Smooth muscle cell (in vitro differentiated cells): ENCODE measurements at regions not wholly inside any gene's neighbourhood (a gene's known extent, or its start where the extent isn't known, plus 50 kb on each side); places are given as distances from the start of the nearest gene placed in this dataset.

Experiments used
- DNase-seq: peaks from one replicate; lab custom pipeline; 2025; ENCODE audit not compliant: unreplicated experiment; lab: John Stamatoyannopoulos, UW
- H2AFZ ChIP-seq: fragments of 200-600 bp; sonication (generic); 2 replicates; pipeline ENCODE4 v1.6.0; 2016; ENCODE audit warnings: antibody characterized with exemption, low read depth, mild to moderate bottlenecking
- H3F3A ChIP-seq: fragments of 200-600 bp; sonication (generic); 2 replicates; pipeline ENCODE4 v1.6.0; 2017; ENCODE audit warnings: antibody characterized with exemption, low read depth
- H3K27ac ChIP-seq: fragments of 200-600 bp; sonication (generic); 2 replicates; pipeline ENCODE4 v1.5.1; 2016; ENCODE audit warnings: low read depth, mild to moderate bottlenecking
- H3K27me3 ChIP-seq: fragments of 200-600 bp; sonication (generic); 2 replicates; pipeline ENCODE4 v1.6.1; 2016; ENCODE audit warnings: low read depth, mild to moderate bottlenecking
- H3K36me3 ChIP-seq: fragments of 200-600 bp; sonication (generic); 2 replicates; pipeline ENCODE4 v1.5.1; 2016; ENCODE audit warnings: low read depth
- H3K4me1 ChIP-seq: fragments of 200-600 bp; sonication (generic); 2 replicates; pipeline ENCODE4 v1.5.1; 2016; ENCODE audit warnings: low read depth
- H3K4me2 ChIP-seq: fragments of 200-600 bp; sonication (generic); 2 replicates; pipeline ENCODE4 v1.6.0; 2016; ENCODE audit warnings: mild to moderate bottlenecking
- H3K4me3 ChIP-seq: fragments of 200-600 bp; sonication (generic); 2 replicates; pipeline ENCODE4 v1.5.1; 2016; ENCODE audit warnings: mild to moderate bottlenecking
- H3K79me2 ChIP-seq: fragments of 200-600 bp; sonication (generic); 2 replicates; pipeline ENCODE4 v1.6.0; 2016; ENCODE audit warnings: low read depth, mild to moderate bottlenecking
- H3K9ac ChIP-seq: fragments of 200-600 bp; sonication (generic); 2 replicates; pipeline ENCODE4 v1.6.0; 2016; ENCODE audit warnings: low read depth
- H3K9me3 ChIP-seq: fragments of 200-600 bp; sonication (generic); replicated peaks from 2 replicates; pipeline ENCODE4 v1.5.1; 2016; ENCODE audit warnings: low read depth
- H4K20me1 ChIP-seq: fragments of 200-600 bp; sonication (generic); 2 replicates; pipeline ENCODE4 v1.6.0; 2016; ENCODE audit warnings: low read depth
- WGBS: methylation state at CpG from one replicate; pipeline ENCODE4 v1.1.7; 2016; ENCODE audit warnings: low lambda C conversion rate; 5-methylcytosine and 5-hydroxymethylcytosine counted together
- TF ChIP-seq, protein P1 (sequence below): fragments of 200-600 bp; sonication (generic); IDR thresholded peaks from 2 replicates; pipeline ENCODE4 v1.5.1; 2017; ENCODE audit warnings: borderline replicate concordance, mild to moderate bottlenecking, antibody characterized with exemption; ENCODE audit not compliant: insufficient read depth, poor library complexity, severe bottlenecking

DNA sequence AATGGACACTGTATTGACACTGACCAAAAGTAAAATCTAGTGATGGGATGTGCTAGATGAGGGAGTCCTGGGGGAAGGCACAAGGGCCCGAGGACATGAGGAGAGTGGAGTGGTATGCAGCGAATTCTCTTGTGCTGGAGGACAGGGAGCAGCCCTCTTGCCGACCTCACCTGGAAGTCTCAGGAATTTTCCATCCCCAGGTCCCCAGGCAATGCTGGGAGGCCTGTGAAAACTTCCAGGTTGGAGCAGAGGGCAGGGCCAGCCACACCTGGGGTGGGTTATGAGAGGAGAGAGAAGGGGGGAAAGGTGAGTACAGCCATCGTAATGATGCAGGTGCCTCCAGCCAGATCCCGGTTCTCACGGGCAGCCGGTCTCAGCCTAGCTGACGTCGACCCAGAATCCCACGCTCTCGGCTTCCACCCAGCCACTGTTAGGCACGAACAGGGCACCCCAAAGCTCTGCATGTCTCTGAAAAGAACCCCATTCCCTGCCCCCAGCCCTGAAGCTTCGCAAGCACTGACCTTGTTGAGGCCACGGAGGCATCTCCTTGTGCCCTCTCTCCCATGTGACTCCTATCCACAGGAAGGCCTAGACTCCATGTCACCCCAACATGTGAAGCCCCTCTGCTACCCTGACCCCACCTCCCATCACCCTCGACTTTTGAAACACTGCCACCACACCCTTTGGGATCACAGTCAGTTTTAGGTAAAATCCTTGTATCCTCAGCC, 239.7 kb upstream of the MYO3A start:
- no peak overlapping the region for H3K9ac ChIP-seq
- no peaks in the 10 kb centered on the region for H3K36me3 ChIP-seq
- no peaks in the 10 kb centered on the region for H3K79me2 ChIP-seq
- TF ChIP-seq, protein P1, sequence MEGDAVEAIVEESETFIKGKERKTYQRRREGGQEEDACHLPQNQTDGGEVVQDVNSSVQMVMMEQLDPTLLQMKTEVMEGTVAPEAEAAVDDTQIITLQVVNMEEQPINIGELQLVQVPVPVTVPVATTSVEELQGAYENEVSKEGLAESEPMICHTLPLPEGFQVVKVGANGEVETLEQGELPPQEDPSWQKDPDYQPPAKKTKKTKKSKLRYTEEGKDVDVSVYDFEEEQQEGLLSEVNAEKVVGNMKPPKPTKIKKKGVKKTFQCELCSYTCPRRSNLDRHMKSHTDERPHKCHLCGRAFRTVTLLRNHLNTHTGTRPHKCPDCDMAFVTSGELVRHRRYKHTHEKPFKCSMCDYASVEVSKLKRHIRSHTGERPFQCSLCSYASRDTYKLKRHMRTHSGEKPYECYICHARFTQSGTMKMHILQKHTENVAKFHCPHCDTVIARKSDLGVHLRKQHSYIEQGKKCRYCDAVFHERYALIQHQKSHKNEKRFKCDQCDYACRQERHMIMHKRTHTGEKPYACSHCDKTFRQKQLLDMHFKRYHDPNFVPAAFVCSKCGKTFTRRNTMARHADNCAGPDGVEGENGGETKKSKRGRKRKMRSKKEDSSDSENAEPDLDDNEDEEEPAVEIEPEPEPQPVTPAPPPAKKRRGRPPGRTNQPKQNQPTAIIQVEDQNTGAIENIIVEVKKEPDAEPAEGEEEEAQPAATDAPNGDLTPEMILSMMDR: no peak
- H3K27ac ChIP-seq: no peak overlapping the region
- H4K20me1 ChIP-seq: no peaks in the 10 kb centered on the region
- no peaks in the 10 kb centered on the region for H3K27me3 ChIP-seq
- H3K4me1 ChIP-seq: peaks cover 8% of the 10 kb centered on the region
- DNase-seq: no peak
- H3F3A ChIP-seq: no peaks in the 10 kb centered on the region
- 91% methylated on average over 15 of the region's 15 CpGs for WGBS
- H3K4me2 ChIP-seq: no peak overlapping the region
- H3K4me3 ChIP-seq: no peak overlapping the region
- H3K9me3 ChIP-seq: no peaks in the 10 kb centered on the region
- H2AFZ ChIP-seq: no peak overlapping the region

DNA sequence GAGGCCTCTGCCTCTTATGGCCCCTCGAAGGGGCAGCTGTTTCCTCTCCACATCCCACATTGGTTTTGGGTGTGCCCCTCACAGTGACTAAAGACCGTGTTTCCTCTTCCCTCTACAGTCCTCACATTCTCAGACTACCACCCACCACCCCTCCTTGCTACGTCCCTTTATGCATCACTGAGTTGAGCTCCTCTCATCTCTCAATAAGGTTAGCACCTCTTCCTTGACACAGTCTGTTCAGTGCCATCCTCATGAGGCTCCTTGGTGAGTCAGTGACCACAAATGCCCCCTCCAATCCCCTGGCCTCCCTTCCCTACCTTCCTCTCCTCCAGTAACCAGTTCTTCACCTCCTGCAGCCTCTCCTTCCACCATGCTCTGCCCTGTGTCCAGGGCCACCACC, 239.1 kb upstream of the MYO3A start:
- H3K79me2 ChIP-seq: no peaks in the 10 kb centered on the region
- H3K4me1 ChIP-seq: peaks cover 8% of the 10 kb centered on the region
- no peak overlapping the region for H3K27ac ChIP-seq
- no peaks in the 10 kb centered on the region for H3K9me3 ChIP-seq
- H4K20me1 ChIP-seq: no peaks in the 10 kb centered on the region
- WGBS: 56% methylated on average over 3 of the region's 3 CpGs
- H3F3A ChIP-seq: no peaks in the 10 kb centered on the region
- no peak overlapping the region for H3K4me2 ChIP-seq
- H3K9ac ChIP-seq: no peak overlapping the region
- no peak for DNase-seq
- H3K36me3 ChIP-seq: no peaks in the 10 kb centered on the region
- TF ChIP-seq, protein P1: no peak
- no peak overlapping the region for H3K4me3 ChIP-seq
- no peak overlapping the region for H2AFZ ChIP-seq
- H3K27me3 ChIP-seq: no peaks in the 10 kb centered on the region

DNA sequence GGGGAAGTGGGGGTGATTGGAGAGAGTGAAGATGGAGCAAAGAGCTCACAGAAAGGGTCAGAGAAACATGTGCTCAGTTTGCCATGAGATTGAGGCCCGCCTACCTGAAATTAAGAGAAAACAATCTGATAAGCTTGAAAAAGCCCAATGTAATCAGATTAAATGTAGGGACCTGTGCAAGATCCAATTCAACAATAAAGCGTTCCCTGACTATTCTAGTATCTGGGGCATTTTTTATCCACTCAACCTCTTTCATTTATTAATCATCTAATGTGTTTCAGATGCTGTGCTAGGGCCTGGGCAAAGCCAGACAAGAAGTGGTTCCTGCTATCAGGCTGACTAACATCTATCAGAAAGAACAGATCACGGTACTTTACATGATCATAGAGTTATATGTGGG, 238.4 kb upstream of the MYO3A start:
- TF ChIP-seq, protein P1: no peak
- Histone ChIP-seq H3K27ac (no peak overlapping the region), H3K4me1 (peaks cover 8% of the 10 kb centered on the region), H3K9me3 (no peaks in the 10 kb centered on the region), H3K4me2 (no peak overlapping the region), H3K9ac (no peak overlapping the region), H3K27me3 (no peaks in the 10 kb centered on the region), H4K20me1 (no peaks in the 10 kb centered on the region), H3F3A (no peaks in the 10 kb centered on the region), H2AFZ (no peak overlapping the region), H3K4me3 (no peak overlapping the region), H3K79me2 (no peaks in the 10 kb centered on the region), H3K36me3 (no peaks in the 10 kb centered on the region)
- DNase-seq: no peak
- 90% methylated on average over 3 of the region's 3 CpGs for WGBS

DNA sequence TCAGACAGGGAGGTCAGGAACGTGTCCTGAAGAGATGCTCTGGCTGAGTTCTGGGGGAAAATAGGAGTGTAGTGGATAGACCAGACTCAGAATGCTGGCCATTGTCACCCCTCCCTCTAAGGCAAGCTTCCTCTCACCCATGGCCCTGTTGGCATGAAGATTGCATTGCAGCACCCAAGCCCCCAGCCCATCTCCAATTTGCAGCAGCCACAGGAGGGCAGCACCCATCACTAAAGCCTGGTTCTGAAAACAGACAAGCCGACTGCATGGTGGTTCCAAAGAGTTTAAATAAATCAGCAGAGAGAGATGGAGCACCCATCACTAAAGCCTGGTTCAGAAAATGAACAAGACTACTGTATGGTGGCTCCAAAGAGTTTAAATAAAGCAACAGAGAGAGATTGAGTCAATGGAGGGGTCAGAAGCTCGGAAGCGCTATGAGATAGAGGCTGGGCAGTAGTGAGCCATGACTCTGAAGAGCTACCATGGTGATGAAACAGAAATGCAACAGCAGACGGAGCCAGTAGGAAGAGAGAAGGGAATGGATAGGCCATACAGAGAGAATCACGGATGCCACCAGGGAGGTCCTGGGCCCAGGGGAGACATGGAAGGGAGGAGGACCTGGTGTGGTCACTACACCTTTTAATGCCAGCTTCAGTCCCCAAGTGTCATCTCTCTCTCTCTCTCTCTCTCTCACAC, 237.9 kb upstream of the MYO3A start:
- Histone ChIP-seq H3K4me2 (no peak overlapping the region), H3K36me3 (no peaks in the 10 kb centered on the region), H3K27ac (no peak overlapping the region), H3K79me2 (no peaks in the 10 kb centered on the region), H3K4me3 (no peak overlapping the region), H3K9ac (no peak overlapping the region), H3K9me3 (no peaks in the 10 kb centered on the region), H4K20me1 (no peaks in the 10 kb centered on the region), H3K4me1 (peaks cover 8% of the 10 kb centered on the region), H3F3A (no peaks in the 10 kb centered on the region), H2AFZ (no peak overlapping the region), H3K27me3 (no peaks in the 10 kb centered on the region)
- no peak for DNase-seq
- TF ChIP-seq, protein P1: no peak
- 96% methylated on average over 6 of the region's 6 CpGs for WGBS
